Islet of Langerhans (tissue), 1 donor: ENCODE measurements at regions not wholly inside any gene's neighbourhood (a gene's known extent, or its start where the extent isn't known, plus 50 kb on each side); places are given as distances from the start of the nearest gene placed in this dataset.
A peak's percentile ranks its signal among the peaks of the same experiment; 100 is the strongest.
"Not testable (repeated sequence)": the region's sequence is repeated elsewhere in the genome, so short reads cannot be mapped to it uniquely, and the experiment has no call there.

ENCODE experiments used
- FAIRE-seq: peaks from one replicate; lab custom pipeline; 2011; peaks lifted over from hg19 to GRCh38; lab: Jason Lieb, UNC

DNA sequence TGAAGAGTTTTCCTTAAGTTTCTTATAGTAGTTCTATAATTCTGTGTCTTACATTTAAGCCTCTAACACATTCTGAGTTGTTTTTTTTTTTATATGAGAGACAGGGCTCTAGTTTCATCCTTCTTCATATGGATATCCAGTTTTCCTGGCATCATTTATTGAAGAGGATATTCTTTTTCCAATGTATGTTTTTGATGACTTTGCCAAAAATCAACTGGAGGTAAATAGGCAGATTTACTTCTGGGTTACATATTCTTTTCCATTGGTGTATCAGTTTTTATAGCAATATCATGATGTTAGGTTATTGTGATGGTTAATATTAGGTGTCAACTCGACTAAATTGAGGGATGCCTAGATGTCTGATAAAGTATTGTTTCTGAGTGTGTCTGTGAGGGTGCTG, 650.7 kb upstream of the GRID2 start:
- FAIRE-seq = no peak

DNA sequence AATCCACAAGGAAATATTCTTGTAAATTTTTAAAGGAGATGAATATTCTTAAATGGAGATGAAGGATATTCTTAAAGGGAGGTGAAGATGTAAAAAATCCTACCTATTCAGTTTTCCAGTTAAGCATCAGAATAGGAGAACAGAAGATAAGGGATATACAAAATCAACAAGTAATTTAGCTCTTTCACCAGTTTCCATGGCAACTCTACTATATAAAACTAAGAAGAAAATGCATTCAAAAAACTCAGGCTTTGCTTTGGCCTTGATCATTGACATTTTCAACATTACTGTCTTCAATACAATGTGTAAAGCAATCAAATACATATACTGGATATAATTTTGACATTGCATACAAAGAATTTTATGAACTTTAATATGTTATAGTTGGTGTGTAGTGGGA, 622.7 kb upstream of the GRID2 start:
- FAIRE-seq = no peak

DNA sequence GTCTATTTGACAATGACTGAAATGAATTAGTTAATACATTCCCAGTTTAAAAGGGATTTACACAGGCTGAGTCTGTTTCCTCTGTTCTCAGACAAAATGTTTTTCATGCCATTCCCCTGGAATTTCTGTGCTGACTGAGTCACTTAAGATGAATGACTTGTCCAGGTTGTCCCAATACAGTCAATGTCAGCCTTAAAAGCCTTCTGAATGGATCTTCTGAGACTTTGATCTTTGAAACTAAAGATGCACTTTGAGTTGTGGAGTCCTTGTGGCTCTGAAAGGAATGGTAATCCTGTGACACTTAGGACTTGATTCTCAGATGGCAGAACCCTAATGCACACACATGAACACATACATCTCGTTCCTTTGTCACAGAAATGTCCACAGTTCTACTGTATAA, 622.2 kb upstream of the GRID2 start:
- no peak for FAIRE-seq

DNA sequence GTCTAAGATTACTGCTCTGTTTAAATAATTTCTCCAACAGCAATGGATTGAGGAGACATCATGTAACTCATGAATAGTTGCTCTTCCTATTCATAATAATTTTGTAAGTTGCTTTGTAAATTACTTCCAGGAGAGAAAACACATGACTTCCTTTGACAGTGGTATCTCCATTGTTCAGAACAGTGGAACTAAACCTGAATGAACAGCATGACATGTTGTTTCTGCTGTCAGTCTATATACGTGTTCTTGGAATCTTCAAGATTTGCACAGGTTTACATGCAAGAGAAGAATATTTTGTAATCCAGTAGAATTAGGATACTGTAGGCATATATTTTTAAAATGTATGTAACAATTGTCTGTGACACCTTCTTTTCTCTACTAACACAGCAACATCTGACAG, 618.8 kb upstream of the GRID2 start:
- FAIRE-seq = no peak

DNA sequence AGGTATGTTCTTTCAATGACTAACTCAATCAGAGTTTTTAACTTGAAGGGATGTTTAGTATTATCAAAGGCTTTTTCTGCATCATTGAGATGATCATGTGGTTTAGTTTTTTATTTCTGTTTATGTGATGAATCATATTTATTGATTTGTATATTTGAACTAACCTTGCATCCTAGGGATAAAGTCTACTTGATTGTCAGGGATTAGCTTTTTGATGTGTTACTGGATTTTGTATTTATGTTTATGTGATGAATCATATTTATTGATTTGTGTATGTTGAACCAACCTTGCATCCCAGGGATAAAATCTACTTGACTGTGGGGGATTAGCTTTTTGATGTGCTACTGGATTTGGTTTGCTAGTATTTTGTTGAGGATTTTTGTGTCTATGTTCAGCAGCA, 615.4 kb upstream of the GRID2 start:
- FAIRE-seq = no peak

DNA sequence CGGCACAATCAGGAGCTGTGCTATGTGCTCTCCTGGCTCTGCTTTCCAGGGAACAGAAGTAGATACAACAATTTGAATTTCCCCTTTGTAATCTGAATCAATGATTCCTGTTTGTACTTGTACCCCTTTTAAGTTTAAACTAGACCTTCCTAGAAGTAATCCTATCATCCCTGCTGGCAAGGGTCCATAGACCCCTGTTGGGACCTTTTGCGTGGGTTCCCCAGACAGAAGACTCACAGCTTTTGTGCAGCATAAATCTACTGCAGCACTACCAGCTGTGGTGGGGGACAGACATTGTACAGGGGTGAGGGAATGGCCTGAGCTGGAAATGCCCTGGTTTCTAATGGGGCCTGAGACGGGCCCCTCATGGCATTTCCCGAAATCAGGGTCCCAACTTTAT, 604.1 kb upstream of the GRID2 start:
- not testable (repeated sequence) for FAIRE-seq

DNA sequence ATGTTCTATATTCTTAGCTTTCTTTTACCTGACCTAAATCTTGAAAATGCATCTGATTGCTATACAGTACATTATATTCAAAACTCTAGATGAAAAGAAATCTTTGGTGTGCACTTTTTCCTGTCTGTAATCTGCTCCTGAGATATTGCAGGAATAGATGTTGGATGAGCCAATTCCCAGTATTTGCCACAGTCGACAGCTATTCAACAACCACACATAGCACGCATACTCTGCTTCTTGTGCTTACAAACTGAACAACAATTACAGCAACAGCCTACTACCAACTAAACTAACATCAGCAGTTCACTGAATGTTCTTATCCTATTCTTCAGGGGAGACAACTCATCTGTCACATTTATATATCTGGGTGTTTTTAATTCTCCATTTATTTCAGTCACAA, 573.9 kb upstream of the GRID2 start:
- no peak for FAIRE-seq

DNA sequence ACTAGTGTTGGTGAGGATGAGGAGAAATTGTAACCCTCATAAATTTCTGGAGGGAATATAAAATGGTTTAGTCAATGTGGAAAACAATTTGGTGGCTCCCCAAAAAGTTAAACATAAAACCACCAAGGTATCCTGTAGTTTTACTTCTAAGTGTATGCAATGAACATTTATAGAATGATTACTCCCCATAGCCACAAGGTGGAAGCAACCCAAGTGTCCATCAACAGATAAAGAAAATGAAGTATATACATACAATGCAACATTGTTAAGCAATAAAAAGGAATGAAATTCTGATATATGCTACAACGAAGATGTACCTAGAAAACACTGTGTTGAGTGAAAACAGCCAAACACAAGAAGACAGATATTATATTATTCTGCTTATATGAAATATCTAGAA, 569.1 kb upstream of the GRID2 start:
- FAIRE-seq = no peak

DNA sequence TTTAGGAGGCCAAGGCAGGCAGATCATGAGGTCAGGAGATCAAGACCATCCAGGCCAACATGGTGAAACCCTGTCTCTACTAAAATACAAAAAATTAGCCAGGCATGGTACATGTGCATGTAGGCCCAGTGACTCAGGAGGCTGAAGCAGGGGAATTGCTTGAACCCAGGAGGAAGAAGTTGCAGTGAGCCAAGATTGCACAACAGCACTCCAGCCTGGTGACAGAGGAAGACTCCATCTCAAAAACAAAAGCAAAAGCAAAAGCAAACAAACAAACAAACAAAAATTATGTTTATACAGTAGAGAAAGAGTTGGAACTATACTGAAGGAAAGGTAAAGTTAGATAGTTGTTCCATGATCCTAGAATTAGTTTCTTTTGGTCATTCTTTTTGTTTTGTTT, 564.9 kb upstream of the GRID2 start:
- not testable (repeated sequence) for FAIRE-seq

DNA sequence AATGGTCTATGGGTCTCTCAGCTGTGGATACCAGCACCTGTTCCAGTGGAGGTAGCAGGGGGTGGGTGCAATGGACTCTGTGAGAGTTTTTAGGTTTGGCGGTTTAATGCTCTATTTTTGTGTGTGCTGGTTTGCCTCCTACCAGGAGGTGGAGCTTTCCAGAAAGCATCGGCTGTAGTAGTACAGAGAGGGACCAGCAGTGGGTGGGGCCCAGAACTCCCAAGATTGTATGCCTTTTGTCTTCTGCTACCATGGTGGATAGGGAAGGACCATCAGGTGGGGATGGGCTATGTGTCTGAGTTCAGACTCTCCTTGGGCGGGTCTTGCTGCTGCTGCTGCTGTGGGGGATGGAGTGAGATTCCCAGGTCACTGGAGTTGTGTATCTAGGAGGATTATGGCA, 557.2 kb upstream of the GRID2 start:
- FAIRE-seq = no peak

DNA sequence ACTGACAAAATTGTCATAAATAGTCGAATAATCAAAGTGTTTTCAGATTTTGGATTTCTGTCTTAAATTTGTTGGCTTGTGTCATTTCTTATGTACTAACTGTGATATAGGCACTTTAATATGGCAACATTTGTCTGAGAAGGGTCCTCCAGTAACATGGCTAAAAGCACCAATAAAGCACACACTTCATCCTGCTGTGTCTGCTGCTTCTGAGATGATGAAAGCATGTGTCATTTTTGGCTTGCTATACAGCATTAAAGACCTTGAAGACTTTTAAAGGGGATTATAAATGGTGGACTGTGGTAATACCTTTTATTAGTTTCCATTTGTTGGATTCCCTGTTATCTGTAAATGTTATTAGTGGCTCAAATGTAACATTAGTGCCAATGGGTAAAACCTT, 551.8 kb upstream of the GRID2 start:
- no peak for FAIRE-seq

DNA sequence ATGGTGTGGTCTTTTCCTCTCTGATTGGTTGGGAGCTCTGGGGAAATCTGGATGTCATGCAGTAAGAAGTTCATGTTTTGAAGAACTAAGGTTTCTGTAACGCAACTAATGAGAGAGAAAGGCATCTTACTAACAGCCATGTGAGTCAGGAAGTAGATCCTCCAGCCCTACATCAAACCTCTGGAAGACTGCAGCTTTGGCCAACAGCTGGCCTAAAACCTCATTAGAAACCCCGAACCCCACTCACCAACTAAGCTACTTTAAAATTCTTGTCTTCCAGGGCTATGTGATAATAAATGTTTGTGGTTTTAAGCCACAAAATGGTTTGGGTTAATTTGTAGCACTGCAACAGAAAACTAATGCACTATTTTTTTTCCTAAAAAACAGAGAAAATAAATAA, 549.0 kb upstream of the GRID2 start:
- FAIRE-seq = no peak

DNA sequence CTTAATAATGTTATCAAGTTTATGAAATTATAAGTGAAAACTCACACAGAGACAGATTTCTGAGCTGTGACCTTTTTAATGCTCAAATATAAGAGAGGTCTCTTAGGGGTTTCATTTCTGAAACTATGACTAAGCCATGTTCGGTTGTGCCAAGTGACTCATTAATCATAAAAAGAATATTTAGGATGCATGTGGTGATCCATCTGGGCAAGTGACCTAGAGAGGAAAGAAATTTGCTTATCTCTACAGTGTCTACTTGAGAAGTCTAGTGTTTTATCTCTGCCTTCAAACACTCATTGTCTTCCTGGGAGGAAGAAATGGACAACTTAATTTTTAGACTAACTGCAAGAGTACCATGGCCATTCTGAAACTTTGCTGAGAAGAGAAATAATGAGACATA, 545.3 kb upstream of the GRID2 start:
- no peak for FAIRE-seq

DNA sequence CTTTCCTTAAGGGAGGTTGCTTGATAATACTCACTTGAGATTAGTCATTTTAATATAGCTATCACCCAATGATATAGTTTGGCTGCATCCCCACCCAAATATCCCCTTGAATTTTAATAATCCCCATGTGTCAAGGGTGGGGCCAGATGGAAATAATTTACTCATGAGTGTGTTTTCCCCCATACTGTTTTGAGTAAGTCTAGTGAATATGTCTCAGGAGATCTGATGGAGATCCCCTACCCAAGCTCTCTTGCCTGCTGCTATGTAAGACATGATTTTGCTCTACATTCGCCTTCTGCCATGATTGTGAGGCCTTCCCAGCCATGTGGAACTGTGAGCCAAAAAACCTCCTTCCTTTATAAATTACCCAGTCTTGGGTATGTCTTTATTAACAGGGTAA, 539.7 kb upstream of the GRID2 start:
- FAIRE-seq = no peak

DNA sequence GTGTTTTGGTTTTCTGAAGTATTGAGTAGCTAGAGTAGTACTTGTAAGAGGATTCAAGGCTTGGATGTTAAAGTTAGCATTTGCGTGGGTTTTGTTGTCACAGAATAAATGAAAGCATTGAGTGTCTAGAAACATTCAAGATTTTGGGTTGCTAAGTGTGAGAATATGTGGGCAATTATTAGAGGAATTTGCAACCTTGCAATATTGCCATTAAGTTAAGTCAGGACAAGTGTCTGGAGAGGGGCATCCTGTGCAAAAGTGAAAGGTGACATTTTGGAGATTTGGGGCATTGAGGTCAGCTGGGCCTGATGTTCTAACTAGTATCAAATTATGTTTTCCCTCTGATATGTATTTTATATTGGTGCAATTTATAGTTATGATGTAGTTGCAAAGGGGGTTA, 533.9 kb upstream of the GRID2 start:
- no peak for FAIRE-seq

DNA sequence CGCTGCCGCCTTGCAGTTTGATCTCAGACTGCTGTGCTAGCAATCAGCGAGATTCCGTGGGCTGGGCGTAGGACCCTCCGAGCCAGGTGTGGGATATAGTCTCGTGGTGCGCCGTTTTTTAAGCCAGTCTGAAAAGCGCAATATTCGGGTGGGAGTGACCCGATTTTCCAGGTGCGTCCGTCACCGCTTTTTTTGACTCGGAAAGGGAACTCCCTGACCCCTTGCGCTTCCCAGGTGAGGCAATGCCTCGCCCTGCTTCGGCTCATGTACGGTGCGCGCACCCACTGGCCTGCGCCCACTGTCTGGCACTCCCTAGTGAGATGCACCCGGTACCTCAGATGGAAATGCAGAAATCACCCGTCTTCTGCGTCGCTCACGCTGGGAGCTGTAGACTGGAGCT, 512.1 kb upstream of the GRID2 start:
- FAIRE-seq = not testable (repeated sequence)

DNA sequence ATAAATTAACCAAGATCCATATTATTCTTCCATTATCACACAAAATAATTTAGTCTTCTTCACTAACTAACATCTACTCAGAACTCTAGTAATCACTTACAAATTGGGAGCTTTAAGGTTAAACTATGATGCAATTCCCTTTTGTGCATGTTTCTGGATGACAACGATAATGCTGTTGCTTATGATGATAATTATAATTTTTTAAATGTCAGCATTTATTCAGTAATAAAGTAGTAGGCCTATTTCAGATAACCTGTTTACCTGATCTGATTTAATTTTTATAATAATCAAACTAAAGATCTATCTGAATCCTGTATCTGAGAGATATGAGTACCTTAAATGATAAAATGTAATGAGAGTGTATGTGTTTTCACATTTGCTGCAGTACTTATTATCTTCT, 507.8 kb upstream of the GRID2 start:
- FAIRE-seq = no peak

DNA sequence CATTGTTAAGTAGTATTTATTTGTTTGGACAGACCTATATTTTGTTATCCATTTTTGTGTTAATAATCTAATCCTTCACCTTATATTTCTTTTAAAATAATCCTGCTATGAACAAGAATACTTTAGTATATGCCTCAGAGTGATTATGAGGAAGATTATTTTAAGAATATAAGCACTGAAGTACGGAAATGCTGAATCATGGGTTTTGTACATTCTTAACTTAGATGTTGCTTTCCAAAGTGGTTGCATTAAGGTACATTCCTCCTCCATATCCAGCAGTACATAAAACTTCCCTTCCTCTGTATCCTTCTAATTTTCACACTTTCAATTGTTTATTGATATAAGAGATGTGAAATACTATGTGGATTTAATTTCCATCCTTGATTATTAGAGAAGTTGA, 491.4 kb upstream of the GRID2 start:
- FAIRE-seq = no peak

DNA sequence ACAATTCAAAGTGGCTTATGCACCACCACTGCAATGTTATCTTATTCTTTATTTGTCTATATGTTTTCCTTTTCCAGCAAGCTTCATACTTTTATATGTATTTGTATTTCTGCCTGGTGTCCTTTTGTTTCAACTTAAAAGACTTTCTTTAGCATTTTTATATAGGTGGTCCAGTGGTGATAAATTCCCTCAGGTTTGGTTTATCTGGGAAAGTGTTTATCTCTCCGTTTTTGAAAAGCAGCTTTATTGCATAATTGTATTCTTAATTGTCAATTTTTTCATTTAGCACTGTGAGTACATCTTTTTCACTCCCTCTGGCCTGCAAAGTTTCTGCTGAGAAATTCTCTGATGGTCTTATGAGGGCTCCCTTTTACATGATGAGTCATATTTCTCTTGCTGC, 479.0 kb upstream of the GRID2 start:
- no peak for FAIRE-seq

DNA sequence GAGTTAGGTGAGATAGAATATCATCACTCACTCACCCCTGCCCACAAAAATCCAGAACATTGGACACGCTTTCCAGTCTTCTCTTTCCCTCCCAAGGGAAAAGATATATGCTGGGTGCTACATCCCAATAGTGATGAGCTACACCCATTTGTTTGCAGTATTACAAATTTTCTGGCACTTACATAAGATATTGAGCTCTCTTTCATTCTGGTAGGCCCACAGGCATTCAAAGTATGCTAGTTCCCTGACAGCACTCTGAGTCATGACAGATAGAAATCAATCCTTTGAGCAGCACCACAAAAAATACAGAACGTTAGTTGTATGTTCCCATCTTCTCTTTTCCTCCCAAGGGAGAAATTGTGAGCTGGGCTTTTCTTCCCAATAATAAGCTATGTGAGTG, 477.6 kb upstream of the GRID2 start:
- no peak for FAIRE-seq

DNA sequence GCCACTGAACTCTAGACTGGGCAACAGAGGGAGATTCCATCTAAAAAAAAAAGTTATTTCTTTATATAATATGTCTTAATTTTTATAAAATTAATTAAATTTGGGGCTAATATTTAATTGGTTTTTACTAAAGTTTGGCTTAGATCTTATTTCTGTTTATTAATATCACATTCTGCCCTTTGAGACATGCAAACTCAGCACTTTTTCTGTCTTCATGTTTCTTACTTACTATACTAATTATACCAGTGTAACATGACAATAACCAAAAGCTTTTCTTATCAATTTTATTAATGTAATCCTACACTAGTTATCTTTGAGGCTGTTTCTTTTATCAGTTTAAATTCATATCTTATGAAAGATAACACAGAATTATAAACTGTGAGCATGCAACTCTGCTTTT, 475.9 kb upstream of the GRID2 start:
- peak; percentile 76 for FAIRE-seq

DNA sequence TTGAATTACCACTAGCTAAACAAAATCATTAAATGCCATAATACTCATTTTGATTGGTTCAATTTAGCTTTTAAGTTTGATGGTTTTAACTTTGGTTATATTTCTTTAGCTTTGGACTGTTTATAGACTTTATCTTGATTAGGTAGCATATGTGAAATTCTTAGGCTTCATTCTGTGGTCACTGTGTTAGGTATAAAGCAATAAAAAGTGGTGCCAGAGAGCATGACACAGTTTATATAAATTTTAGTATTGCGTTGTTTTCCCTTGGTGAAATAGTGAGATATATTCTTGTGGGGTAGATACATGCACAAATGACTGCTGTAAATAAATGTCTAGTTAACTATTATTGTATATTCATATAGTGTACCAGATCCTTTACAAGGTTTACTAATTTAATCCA, 474.2 kb upstream of the GRID2 start:
- no peak for FAIRE-seq

DNA sequence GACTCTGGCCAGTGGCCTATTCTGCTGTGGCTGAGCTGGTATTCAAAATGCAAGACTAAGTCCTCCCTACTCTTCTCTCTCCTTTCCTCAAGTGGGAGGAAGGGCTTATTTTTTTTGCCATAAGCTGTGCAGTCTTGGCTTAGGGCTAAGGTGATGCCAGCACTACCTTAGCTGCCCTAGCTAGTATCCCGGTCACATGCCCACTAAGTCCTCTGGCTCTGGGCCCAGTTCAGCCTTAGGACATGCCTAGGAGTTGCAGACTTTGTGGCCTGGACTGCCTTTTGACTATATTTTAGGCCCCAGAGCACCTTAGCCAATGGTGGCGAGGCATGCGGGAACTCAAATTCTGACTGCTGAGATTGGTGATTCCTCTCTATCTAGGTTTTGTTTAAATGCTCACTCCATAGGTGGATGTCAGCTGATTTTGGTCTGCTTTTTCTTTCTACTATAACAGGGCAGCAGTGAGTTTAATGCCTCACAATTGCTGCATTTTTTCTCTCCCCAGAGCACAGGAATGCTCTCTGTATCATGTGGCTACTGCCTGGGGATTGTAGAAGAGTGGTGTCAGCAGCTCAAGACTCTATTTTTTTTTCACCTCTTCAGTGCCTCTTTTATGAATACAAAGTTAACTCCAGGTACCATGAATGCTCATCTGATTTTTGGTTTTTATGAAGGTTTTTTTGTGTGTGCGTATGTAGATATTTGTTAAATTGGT, 472.9 kb upstream of the GRID2 start:
- FAIRE-seq = no peak

DNA sequence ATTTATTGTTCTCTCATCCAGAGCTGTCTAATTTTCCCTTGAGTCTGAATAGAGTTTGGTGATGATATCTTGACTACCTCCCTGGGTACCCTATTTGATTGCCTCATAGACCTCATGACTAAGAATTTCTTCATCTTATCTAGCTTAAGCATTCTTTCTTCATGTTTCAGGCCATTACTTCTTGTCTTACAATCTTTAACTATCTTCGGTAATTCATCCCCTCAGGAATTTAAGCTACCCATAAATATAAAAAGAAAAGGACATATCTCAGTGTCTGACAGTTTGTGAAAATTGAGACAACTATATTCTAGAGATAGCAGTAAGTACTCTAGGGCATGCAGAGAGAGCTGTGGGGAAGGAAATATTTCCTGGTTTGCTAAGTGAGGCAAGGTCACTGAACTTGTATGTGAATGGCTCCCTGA, 466.1 kb upstream of the GRID2 start:
- FAIRE-seq = no peak
